ENCODE measurements at regions not wholly inside any gene's neighbourhood (a gene's known extent, or its start where the extent isn't known, plus 50 kb on each side); places are given as distances from the start of the nearest gene placed in this dataset.
"Not testable (repeated sequence)": the region's sequence is repeated elsewhere in the genome, so short reads cannot be mapped to it uniquely, and the experiment has no call there.

DNA sequence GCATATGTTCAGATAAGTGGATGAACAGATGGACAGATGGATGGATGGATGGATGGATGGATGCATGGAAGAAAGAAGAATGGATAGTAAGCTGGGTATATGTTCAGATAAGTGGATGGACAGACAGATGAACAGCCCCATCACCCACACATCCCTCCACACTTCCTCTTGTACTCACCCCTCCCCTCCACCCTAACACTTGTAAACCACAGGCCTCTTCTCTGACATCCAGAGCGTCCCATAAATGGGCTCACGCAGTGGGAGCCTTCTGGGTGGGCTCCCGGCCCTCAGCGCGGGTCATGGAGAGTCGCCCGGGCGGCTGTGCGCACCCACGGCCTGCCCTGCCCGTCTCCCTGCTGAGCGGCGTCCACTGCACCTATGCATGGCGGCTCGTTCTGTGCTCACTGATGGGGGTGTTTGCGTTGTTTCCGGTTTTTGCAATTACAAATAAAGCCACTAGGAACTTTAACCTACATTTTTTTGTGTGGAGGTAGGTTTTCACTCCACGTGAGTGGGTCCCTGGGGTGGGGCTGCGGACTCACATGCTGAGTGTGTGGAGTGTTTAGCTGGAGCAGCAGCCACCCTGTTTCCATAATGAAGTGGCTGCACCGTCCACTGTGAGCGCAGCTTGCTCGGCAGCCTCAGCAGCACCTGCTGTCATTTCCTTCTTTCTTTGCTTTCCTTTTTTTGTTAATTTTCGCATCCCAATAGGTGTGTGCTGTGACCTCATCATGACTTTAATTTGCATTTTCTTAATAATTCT, 78.8 kb upstream of the SFSWAP start:
- not testable (repeated sequence) for DNase-seq (ENCODE audit: low read depth)

DNA sequence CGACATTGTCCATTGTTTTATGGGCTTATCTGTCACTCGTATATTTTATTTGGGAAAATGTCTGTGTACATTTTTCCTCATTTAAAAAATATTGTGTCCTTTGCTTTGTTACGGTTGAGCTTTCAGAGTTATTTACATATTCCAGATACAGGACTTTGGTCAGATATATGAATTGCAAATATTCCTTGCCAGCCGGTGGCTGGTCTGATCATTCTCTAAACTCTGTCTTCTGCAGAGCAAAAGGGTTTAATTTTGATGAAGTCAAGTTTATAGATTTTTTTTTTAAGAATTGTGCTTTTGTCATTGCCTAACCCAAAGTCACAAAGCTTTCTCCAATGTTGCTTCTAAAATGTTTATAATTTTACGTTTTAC, 78.3 kb upstream of the SFSWAP start:
- DNase-seq (ENCODE audit: low read depth) = not testable (repeated sequence)

DNA sequence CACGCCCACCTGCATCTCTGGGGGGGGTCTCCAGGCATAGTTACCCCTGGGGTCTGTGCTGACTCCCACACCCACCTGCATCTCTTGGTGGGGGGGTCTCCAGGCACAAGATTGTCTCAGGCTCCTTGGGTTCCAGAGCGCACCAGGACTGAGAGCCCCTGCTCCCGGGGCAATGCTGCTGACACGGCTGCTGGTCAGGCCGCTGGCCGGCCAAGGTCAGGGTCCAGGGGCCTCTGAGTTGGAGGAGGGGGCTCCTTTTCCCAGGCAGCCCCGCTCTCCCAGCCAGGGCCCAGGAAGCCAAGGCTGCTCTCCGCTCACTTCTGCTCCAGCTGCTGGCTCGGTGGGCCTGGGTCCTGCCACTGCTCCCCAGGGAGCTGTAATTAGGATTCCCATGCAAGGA, 77.3 kb upstream of the SFSWAP start:
- DNase-seq (ENCODE audit: low read depth) = not testable (repeated sequence)

DNA sequence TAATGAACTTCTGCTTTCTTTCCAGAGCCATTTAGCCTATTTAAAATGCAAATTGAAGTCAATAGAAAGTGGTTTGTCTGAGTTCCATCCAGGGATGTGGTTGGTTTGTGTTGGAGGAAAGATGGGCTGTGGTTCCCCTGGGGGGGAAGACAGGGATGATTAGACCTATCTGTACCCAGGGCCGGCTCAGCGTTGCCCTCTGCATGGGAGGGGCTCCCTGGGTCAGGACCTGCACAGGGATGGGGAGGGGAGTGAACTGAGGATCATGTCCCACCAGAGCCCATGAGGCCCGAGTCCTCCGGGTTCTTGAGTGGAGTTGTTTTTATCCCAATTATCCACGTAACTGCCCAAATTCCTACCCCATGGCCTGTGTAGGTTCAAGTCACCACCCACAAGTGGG, 76.9 kb upstream of the SFSWAP start:
- no peak for DNase-seq (ENCODE audit: low read depth)

DNA sequence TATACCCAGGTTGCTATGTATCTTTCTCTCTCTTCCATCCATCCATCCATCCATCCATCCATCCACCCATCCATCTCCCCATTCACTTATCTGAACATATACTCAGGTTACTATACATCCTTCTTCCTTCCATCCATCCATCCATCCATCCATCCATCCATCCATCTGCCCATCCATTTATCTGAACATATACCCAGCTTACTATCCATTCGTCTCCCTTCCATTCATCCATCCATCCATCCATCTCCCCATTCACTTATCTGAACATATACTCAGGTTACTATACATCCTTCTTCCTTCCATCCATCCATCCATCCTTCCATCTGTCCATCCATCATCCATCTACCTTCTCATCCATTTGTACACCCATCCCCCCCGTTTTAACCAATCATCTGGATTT, 75.9 kb upstream of the SFSWAP start:
- DNase-seq (ENCODE audit: low read depth) = not testable (repeated sequence)

DNA sequence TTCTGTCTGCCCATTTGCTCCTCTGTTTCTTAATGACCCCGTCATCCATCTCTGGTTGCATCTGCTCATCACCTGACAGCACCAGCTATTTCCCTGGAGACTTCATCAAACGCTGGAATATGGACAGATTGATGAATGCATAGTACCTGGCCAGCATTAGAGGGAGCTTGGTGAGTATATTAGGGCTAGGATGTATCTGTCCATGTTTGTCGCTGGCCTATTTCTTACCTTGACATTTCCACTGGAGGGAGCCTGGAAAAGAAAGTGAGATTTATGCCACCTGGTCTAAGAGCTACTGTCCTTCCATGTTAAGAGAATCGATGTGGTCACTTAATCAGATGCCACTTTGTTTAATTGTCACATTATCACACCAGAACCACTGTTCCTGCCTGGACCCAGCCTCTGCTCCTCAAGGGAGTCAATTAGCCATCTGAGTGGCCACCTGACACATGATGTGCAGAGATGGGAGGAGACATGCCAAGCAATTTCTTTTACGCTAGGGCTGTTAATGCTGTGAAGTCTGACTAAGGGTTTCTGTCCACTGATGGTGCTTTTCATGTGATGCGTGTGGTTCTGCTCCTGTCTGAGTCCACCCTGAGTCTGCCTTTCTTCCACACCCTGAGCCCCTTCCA, 75.3 kb upstream of the SFSWAP start:
- no peak for DNase-seq (ENCODE audit: low read depth)

DNA sequence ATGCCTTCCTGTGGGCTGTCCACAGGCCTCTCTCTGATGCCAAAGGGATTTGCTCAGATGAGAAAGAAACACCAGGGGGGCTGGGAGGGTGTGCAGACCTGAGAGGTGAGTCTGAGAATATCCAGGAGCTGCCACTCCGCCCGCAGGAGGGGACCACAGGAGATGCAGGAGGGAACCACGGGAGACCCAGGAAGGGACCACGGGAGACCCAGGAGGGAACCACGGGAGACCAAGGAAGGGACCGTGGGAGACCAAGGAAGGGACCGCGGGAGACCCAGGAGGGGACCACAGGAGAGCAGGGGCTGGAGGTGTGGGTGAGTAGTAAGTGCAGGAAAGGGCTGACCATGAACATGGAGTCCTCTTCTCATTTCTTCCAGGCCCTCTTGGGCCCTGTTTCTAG, 74.6 kb upstream of the SFSWAP start:
- DNase-seq (ENCODE audit: low read depth) = no peak

DNA sequence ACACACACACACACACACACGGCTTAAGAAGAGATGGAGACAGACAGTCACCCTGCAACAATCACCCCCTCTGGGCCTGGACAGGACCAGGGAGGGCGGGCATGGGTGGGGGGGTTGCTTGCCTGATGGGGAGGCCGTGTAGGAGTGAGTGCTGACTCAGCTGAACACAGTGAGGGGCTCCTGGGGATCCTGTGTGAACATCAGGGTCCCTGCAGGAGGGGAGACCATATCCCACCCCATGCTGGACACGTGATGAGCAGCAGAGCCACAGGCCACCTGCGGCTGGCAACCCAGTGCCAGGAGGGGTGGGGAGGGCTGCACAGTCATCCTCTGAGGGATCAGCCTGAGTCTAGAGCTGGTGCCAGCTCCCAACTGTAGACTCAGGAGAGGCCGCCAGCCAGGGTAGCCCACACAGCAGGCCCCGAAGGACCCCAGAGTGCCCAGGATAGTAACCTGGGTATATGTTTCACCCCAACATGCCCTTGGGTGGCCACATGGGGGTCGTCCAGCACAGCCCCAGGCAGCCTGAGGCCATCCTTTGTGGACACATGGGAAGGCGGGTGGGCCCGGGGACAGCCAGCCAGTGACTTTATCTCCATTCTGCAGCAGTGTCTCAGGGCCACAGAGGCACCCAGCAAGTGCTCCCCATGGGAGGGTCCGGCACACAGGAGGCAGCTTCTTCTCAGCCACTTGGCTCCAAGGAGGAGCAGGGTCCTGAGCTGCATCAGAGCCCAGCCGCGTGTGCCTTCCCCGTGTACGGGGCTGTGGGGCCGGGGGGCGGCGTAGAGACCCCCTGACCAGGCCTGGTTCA, 73.7 kb upstream of the SFSWAP start:
- no peak for DNase-seq (ENCODE audit: low read depth)

DNA sequence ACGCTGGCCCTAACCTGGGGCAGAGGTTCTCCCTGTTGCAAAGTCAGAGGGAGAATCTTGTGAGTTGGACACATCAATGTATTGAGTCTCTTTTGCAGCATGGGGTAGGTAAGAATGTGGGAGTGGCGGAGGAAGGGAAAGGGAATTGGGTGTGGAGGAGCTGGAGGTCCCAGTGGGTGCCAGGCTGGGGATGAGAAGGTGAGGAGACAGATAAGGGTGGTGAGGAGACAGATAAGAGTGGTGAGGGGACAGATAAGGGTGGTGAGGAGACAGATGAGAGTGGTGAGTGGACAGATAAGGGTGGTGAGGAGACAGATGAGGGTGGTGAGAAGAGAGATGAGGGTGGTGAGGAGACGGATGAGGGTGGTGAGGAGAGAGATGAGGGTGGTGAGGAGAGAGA, 72.9 kb upstream of the SFSWAP start:
- DNase-seq (ENCODE audit: low read depth) = no peak

DNA sequence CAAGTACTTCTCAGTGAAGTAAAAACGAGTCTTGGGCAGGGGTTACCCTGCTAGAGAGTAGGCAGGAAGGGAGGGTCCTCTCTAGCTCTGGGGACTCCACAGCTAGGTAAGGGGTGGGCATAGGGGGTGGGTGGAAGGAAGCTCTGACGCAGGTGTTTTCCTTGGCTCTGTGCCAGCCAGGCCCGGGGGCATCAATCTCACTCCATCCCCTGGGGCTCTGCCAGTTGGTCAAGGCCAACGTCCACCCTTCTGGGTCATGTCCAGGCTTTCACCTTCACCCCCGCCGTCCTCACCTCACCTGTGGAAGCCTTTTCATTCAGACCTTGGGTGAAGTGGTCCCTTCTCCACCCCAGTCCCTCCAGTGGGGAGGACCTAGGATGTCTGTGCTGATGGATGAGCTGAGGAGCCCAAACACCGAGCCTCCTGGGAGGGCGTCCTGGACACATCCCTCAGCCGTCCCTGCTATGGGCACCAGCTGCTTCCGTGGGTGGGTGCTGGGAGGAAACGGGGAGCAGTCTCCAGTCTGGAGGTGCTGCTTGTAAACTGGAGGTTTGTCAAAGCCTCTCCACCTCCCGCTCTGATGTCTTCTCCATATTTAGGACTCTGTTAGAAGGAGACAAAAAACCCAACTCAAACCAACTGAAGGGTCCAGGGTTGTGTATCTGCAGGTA, 71.5 kb upstream of the SFSWAP start:
- no peak for DNase-seq (ENCODE audit: low read depth)

DNA sequence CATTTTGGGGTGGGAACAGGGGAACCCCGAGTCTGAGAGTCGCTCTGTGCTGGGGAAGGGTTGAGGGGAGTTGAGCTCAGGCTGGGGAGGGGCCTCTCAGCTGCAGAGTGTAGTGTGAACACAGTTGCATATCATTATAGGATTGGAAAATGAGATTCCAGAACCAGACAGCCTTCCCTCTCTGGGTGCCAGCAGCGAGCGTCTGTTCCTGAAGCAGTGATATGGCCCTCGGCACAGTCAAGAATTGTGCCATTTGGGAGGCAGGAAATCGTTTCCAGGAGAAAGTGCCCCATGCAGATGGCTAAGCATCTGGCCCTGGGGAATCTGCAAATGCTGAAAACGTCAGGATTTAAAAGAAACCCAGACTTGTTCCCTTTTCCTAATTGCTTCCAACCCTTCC, 70.4 kb upstream of the SFSWAP start:
- no peak for DNase-seq (ENCODE audit: low read depth)

DNA sequence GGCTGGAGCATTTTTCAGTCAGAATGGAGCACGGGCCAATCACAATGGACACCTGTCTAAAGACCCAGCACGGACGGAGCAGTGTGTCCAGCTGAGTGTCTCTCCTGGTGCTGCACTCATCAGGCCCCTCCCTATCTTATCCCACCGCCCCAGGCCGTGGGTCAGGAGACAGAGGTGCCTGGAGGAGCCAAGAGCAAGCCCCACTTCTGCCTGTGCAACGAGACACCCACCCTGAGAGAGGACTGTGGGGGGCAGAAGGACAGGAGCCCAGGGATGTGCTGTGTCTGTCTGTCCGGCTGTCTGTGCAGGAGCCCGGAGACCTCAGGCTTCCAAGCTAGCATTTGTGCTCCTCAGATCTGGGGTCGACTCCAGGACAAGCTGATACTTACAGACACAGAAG, 69.6 kb upstream of the SFSWAP start:
- no peak for DNase-seq (ENCODE audit: low read depth)

DNA sequence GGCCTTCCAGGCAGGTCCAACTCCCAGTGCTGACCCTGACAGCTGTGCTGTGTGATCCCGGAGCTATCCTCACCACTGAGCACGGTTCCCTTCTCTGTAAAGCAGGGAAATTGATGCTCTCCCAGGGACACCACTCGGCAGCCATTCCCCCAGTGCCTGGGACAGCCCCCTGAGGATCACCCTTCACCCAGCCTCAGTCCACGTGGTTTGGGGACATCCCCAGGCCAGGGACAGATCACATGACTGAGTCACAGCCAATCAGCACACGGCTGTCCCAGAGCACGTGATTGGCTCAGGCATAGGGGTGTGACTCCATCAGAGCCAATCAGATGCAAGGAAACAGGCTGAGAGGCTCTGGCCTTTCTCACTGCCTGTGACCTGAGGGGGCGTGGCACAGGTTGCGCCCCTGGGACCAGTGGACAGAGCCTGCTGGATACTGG, 68.8 kb upstream of the SFSWAP start:
- no peak for DNase-seq (ENCODE audit: low read depth)

DNA sequence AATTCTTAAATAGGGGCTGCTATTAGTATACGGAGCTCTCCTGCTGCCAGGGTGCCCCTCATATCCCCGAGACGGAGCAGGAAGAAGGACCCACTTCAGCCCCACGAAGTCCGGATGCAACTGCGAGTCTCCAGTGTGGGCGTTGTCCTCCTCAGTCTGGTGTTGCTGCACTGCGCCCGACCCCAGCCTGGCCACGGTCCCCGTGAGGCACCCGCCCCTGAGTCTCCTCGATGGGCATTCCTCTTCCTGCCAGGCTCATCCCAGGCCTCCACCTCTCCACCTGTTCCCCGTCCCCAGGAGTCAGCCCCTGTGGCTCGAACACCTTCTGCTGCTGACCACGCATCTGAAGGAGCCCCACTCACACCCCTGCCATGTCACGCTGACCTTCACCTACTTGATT, 68.1 kb upstream of the SFSWAP start:
- no peak for DNase-seq (ENCODE audit: low read depth)

DNA sequence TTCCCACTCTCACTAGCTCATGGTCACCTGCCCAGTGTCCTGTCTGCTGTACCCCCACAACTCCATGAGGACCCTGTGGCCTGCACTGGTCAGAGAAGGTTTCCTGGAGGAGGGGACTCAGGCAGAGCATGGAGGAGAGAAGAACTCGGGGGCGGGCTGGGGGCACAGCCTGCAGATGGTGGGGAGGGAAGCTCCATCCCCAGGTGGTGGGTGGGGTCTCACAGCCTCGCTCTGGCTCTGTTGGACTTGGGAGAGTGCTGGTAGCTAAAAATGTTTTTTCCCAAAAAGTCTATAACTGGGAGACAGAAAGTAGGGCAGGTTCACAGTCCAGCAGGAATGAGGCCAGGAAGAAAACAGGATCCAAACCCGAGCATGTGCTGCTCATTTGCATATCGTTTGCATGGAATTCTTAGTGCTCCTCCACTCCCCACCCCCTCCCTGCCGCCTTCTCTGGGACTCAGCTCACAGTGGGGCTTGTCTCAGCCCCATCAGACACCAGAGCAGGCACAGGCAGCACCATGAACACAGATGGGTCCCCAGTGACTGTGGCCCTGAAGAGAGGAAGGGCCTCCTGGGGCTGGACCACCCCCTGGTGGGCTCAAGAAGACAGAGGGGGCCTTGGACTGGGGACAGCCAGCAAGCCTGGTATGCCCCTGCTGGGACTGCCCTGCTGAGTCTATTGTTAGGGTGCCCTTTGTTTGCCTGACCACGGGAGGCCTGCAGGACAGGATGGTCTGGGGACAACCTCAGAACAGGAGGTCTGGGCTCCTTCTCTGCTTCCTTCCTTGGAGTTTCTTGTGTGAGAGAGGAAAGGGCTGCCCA, 67.0 kb upstream of the SFSWAP start:
- DNase-seq (ENCODE audit: low read depth) = no peak

DNA sequence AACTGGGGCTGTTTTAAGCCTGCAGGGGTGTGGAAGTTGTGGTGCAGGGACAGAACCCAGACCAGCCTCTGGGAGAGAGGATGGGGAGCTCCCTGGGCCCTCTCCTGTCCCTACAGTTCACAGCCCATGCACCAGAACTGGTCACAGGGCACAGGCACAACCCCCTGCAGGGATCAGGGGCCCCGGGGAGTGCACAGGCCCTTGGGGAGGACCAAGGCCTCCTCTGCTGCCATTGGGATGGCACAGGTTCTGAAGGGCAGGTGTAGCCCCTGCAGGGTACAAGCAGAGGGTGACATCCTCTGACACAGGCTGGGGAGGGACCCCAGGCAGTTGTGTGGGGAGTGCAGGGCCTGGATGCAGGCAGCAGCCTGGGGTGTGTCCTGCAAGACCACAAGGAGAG, 66.4 kb upstream of the SFSWAP start:
- no peak for DNase-seq (ENCODE audit: low read depth)

DNA sequence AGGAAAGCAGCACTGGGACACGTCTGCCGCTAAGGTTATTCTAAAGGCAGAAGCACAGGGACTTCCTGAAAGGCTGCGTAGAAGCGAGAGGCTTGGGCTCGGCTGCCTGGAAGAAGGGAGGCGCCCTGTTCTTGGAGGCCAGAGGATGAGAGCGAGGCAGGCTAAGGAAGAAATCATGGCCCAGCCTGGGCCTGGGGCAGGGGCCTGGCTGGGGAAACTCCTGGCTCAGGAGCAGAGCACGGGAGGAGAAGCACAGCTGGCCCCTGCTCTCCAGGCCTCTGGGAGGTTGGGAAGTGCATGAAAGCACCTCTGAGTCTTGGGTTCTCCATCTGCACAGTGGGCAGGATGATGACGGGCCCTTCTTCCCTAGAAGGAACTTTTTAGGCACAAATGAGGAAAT, 66.0 kb upstream of the SFSWAP start:
- not testable (repeated sequence) for DNase-seq (ENCODE audit: low read depth)

DNA sequence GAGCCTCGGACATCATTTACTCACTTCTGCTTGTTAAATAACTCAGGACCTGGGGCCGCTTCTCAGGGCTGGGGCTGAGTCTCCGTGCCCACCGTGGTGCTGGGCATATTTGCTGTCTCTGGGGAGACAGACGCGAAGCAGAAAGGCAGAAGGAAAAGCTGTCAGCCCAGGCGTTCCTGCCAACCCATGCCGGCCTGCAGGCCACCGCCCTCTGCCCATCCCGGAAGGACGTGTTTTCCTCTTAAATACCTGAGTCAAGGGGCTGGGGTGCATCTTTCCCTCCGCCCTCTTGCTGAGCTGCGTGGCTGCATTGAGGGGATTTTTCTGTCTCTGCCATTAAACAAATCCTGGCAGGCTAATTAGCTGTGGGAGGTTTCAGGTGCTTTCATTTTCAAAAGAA, 65.3 kb upstream of the SFSWAP start:
- DNase-seq (ENCODE audit: low read depth) = not testable (repeated sequence)

DNA sequence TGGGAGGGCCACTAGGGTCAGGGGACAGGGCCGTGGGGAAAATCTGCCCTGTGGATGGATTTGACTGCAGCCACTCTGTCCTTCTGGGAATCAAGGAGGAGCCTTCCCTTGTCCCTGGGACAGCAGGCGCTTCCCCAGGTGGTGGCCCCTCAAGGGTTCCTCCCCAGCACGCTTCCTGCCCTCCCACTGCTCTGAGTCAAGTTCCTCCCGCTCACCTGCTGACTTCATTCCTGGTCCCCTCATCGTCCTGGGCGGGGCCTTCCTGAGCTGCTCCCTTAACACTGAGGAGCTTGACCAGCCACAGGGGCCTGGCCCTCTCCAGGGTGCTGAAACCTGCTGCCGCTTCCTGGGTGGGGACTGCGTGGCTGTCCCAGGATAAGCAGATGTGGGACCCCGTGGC, 64.4 kb upstream of the SFSWAP start:
- not testable (repeated sequence) for DNase-seq (ENCODE audit: low read depth)

DNA sequence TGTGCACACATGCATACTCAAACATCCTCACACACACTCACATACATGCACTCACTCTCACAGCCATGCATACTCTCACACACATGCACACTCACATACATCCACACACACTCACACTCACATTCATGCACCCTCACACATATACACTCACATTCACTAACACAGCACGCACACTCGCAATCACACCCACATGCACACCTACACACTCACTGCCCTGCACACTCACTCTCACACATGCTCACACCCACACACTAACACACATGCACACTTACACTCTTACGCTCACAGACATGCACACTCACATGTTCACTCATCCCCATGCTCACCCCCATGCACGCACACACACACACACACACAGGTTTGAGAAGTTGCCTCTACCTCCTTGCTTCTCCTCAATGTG, 63.2 kb upstream of the SFSWAP start:
- DNase-seq (ENCODE audit: low read depth) = no peak

DNA sequence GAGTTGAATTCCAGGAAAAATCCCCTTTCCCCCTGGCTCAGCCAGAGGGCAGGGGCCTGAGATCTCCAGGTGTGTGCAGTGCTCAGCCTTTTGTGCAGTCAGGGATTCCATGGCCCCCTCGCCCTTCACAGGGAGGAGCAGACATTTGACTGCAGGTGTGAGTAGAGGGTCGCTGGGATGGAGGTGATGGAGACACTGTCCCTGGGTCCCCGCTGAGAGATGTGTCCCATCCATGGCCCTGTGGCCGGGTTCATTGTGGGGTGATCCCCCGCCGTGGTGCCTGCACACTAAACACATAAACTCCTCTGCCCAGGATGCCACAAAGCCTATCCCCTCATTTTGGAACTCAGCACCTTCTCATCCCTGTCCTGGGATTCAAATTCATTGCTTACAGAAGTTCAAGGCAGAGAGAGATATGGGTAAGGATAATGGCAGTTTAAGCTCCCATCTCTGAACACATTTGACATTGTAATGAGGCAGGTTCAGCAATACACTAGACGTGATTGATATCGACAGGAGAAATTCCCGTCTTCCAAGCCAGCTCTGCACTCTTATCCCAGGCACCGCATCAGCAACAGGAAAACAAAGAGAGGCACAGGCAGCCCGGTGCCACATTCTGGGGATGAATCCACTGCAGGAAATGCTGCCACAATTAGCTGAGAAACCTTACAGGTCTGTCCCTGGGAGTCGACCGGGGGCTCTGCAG, 55.3 kb upstream of the SFSWAP start:
- not testable (repeated sequence) for DNase-seq (ENCODE audit: low read depth)

Data from stimulated activated CD8-positive, alpha-beta memory T cell treated with anti-CD3 and anti-CD28 coated beads, Interleukin-15, amount 100 ng/mL, for 24 hours (primary cell).